ENCODE measurements at regions not wholly inside any gene's neighbourhood (a gene's known extent, or its start where the extent isn't known, plus 50 kb on each side); places are given as distances from the start of the nearest gene placed in this dataset.
"Not testable (repeated sequence)": the region's sequence is repeated elsewhere in the genome, so short reads cannot be mapped to it uniquely, and the experiment has no call there.

DNA sequence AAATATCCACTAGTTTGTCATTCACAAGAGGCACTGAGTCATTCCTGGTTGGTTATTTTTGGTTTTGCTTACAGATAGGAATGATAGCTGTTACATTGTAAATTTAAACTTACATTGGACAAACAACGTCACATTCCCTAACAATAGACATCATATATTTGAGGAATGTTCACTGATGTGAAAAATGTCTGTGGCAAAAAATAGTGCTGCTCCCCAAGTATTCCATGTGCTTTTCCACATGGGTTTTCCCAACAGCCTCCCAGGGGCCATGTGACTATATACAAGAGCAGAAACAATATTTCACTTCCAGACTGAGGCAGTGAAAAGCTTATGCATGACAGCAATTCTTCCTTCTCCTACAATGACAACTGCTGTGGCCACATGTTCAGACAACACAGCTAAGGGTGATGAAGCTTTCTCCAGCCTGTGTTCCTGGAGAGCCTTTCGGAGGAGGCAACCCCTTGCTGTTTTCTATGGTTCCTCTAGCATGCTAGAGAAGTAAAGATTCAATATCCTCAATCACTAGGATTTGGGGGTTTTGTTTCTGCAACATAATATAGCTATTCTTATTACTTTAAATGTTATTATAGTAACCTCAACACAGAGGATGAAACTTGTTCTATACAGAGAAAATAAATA, 202.7 kb downstream of the PTH2R start:
- no peak for DNase-seq

DNA sequence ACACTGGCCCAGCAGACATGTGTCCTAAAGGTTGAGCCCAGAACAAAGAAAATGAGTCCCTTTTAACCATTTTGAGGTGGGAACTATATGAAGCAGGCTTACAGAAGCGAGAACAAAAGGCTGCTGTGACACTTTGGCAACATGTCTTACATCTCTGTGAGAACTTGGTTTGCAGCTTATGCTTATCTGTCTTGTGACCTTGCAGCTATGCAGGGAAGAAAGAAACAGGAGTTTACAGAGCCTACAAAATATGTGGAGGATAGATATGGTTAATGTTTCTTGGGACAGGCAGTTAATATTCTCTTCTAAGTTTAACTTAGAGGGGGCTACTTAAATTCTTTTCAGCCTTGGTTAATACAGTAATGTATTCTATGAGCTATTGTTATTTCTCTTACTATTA, 209.1 kb downstream of the PTH2R start:
- not testable (repeated sequence) for DNase-seq

DNA sequence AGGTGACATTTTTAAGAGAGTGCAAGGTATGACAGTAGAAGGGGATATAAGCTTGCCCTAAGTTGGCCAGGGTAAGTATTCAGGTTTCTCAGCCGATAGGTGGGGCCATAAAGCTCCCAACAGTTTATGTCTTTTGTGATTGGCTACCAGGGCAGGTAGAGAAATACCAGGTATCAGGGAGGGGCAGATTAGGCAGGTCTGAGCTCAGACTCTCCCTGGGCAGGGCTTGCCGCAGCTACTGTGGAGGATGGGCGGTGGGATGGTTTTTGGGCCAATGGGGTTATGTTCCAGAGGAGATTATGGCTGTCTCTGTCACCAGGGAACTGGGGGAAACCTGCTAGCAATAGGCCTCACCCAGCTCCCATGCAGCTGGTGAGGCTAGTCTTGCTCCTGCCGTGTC, 211.6 kb downstream of the PTH2R start:
- DNase-seq, result no peak

DNA sequence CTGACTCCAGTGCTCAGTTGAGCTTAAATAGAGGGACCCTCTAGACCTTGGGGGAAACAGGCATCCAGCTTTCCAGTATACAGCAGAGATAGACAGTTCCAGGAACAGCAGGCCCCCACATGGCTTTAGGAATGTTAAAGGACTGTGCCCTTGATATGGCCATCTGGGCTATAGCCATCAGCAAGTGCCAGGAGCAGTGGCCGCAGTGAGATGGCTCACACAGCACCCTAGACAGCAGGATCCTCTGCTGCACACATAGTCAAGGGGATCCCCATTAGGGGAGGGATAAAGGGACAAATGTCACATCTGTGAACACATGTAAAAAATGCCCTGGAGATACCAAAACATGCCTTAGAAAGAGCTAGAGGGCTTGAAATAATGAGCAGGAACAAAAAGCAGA, 213.4 kb downstream of the PTH2R start:
- no peak for DNase-seq

DNA sequence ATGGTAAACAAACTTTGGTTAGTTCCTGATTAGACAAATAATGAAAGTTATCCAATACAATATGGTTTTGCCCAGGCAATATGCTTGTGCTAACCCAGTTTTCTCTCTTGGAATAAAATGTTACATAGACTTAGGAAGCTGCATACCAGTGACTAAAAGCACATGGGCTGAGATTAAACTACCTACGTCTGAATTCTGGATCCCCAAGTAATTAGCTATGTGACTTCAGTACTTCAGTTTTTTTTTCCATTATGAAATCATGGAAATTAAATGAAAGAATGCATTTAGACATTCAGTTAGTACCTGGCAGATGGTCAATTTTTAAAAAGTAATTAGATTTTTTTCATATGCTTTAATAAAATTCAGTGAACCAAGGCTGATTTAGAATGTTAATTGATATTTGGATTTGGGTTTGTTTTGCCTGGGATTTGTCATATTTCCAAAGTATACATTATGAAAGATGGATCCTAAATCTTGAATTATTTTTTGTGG, 213.9 kb downstream of the PTH2R start:
- no peak for DNase-seq

DNA sequence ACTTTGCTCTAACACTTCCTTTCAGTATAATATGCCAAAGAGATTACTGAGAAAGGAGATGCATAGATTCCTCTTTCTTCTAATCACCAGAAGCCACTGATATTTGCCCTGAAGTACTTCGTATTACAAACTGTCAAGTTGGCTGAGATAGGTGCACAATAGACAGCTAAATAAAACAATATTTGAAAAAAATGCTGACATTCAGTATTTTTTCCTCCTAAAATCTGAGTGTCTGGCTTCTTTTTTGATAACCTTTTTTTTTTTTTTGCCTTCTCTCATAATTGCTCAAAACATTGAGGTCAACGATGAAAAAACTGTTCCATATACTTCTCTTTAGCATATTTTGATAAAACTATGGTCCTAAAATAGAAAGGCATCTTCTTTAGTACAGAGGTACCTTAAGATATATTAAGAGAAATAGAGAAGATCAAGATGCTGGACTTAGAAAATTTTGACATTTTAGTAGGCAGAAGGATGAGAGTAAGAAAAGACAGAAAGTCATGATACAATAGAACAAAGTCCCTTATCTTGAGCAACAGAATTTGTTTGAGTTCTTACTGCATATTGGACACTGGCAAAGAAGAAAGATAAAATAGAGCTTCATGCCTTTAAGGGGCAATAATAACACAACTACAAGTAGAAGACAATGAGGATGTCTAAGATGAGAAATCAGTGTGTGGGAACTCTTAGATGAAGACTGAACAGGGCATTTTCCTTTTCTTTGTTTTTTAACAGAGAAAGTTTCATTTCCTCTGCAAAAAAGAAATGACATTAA, 220.7 kb downstream of the PTH2R start:
- DNase-seq, result no peak

DNA sequence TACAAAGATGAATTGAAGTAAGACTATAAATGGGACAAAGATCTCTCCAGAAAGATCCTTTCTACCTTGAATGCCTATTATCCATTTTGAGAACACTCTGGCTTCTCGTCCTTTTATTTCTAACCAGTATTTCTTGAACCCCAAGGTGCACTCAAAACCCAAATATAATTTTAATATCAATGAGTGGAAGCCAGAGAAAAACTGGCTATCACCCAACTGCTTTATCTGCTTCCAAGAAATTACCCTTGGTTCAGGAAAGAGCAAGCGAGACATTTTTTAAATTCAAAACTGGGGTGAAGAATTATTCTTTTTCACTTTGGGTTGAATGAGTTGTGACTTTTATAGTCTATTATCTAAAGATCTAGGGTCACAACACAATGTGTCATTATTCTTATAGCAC, 221.3 kb downstream of the PTH2R start:
- DNase-seq, result no peak

DNA sequence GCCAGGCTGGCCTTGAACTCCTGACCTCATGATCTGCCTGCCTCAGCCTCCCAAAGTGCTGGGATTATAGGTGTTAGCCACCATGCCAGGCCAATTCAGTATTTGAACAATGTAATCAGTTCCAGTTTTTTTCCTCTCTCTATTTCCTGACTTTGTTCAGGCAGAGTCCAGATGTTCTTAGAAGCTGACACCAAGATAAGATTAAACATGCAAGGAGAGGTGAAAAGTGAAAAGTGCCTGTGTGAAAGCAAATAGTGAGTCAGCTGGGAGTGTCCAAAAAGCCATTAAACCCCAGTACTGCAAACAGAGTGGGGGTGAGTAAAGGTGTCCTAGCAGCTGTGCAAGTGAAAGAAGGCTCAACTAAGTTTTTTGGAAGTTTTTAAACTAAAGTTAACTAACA, 231.5 kb downstream of the PTH2R start:
- no peak for DNase-seq

DNA sequence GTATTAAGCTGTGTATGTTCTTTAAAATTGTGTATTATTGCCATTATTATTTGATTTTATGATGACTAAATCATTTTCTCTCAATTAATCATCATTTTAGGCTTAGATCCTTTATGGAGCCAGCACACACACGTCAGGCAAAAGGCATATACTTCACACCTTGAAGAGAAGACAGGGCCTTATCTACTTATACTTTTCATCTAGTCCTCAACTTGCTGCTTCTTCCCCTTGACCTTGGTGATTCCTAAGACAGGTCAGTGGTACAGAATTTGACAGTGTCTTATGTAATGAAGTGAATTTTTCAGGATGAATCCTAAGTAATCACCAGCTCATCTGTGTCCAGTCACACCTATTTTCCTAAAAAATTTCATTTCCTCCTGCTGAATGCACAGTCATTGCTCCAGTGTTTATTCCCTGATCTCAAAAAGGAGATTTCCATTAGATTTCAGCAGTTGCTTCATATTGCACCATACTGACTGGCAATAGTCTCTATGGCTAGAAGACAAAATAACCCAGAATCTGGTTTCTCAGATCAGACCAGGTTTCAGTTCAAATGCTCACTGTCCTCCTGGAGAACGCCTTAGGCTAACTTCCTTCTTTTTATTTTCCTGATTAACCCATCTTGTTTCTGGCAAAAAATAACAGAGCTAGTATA, 235.7 kb downstream of the PTH2R start:
- no peak for DNase-seq

DNA sequence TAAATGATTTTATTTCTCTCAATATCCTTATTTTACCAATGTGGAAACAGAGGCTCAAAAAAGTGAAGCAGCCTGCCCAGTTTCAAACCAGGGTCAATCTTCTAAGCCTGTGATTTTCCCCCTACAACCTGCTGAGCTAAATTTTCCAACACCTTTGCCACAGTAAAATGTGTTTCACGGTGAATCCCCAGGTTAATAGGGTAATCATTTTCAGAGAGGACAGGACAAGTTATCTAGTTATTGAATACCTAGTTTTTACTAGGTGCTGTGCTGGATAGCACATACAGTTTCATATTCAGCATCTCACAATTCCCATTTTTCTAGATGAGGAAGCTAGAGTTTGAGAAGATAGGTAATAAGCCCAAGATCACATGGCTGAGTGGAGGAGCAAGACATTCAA, 236.6 kb downstream of the PTH2R start:
- DNase-seq, result no peak

DNA sequence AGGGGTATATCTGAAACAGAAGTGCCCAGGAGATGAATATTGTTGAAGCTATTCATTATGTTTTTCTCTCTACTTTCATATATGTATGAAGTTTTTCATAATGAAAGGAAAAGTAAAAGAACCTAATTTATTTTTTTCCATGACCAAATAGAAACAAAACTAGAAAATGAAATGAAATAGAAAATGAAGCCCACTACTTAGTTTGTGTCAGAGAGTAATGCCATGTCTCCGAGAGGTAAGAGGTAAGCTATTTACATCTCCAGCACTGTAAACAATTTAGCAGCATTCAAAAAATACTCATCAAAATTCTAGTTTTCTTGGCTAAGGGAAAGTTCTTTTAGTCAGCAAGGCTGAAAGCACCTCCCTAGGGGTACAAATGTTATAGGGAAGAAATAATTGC, 238.6 kb downstream of the PTH2R start:
- DNase-seq, result no peak

DNA sequence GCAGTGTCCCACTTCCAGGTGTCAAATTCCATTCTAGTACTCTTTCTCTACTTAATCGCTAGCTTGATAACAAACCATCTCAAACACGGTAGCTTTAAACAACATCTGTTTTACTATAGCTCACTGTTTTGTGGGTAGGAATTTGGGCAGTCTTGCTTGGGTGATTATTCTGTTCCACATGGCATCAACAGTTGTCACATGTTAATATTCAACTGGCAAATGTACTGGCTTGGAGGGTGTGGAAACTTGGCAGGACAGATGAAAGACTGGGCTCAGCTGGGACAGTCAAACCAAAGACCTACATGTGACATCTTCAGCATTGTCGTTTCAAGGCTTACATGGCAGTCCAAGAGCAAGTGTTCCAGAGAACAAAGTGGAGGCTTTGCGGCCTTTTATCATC, 241.8 kb downstream of the PTH2R start:
- DNase-seq, result no peak

DNA sequence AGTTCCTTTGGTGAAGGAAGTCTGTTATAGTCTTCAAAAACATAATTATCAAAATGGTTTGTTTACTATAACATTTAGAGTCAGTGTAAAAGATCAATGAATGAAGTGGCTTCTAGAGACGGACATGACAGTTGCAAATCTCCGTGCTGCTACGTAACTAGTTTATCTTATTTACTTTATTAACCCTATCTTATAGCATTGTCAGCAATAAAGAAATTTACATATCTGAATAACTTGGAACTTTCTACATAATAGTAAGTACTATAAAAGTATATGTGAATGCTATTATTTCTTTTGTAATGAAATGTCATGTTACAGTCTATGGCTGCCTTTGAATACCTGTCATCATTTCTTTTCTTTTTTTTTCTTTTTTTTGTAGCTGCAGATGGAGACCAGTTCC, 246.8 kb downstream of the PTH2R start:
- DNase-seq, result no peak

DNA sequence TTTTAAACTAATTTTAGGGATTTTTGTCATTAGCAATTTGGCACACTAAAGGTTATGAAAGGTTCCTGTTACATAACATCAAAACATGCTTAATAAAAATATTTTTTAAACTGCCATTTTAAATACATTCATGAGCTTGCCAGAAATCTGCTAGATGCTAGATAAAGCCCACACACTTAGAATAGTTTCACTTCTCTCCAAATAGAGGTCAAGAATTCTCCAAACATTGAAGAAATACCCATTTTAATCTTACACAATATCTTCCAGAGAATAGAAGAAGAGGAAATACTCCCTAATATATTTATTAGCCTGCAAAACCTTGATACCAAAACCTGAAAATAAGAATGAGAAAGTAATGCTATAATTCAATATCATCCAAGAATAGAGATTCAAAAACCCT, 247.5 kb downstream of the PTH2R start:
- DNase-seq, result no peak

DNA sequence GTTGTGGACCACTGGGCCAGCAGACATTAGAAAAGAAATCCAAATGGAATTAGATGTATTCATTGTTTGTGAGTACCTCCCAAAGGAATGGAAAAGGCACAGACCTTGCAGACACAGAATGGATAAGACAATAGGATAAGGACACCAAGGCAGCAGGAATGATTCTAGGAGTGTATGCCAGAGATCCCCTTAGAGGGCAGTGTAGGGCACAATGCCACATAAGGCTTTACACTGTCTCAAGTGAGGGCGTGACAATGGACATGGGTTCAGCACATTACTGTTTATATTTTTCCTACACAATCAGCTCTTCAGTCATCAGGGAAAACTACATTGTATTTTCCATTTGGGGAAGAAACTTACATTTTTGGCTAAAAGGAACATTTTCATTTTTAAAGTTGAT, 250.9 kb downstream of the PTH2R start:
- no peak for DNase-seq

DNA sequence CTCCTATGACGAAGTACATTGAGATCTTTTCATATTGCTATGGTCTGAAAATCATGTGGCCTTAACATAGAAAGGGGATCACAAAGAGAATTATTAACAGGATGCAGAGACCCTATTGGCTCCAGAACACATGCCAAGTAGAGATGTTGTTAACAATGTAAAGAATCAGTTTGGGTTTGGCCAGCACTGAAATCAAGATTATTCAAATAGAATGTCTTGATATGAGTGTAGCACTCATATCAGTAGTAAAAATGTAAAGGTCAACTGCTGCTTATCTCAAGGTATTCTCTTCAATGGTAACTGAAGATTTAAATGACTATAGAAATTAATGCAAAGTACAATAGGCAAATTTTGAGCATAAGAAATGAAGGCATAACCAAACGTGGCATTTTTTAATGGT, 262.8 kb downstream of the PTH2R start:
- DNase-seq, result no peak

DNA sequence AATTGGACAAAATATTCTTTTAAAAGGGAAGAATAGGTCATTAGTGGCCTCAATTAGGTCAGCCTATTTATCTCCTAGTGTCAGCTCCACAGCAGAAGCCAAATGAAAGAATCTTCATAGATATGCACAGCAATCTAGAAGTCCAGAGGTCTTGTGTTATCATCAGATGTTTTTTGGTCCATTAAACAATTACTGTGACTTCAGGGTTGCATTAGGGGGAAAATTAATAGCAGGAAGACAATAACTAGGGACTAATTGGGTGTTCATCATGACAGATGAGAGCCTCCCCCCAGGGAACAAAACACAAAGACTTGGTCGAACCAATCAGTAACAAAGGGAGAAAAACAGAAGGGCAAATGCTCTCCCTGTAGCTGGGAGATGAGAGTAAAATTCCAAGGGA, 264.7 kb downstream of the PTH2R start:
- DNase-seq, result no peak

DNA sequence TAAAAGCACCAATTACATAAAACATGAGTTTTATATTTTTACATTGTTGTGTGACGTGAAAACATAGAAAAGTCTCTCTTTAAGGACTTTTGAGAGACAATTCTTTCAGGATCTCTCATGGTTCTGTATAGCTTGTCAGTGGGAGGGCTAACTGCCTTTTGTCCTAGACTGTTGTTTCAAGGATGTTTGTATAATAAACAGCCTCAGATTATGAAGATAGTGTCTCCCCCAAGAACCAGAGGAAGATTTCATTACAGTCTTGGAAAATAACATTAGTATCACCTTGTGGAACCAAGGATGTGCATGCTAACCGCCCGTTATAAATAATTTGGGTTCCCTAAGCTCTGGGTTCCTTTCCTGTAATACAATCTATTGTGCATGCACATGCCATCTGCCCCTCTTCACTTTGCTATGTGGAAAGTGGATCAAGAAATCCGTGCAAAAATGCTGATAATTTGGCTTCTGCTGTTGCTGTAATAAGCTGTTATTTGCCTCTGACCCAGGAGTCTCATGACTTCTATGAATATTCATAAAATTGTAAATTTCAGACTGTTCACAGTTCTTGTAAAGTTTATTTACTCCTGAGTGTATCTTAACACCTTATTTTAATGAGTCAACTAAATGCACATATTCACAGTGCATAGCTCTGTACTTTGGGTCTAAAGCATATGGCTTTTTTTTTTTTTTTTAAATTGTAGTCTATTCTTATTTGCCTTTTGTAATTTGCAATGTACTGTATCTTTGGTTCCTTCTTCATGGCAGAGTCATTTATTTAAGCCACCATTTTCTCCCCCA, 265.5 kb downstream of the PTH2R start:
- DNase-seq, result no peak

DNA sequence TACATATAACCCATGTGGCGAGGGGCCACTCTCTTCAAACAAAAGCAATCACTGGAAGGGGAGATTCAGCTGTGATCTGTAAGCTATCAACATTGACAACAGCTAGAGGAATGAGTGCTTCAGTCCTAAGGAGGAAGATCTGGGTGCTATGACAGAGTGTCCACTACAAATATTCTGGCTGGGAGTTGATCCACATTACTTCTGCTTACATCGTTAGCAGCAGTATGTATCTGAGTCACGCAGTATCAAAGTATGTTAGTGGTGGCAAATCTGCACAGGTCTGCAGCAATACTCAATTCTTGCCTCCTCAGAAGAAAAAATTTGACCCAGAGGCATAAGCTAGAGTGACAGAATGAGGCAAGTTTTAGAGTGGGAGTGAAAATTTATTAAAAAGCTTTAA, 267.0 kb downstream of the PTH2R start:
- no peak for DNase-seq

DNA sequence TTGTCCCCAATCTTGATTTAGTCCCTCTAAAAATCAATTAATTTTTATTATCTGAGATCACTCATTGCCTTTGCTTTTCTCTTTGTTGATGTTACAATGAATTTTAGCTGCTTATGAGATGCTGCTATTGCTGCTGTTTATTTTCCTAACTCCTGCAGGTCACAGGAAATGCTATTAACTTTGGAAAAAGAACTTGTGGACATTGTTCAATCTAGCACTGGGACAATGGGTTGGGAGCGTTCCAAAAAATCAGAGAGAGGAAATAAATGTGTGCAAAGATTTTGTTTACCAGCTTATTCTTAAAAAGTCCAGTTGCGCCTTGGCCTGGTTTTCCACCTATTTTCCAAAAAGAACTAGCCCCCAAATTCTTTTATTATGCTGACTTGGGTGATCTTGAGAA, 268.3 kb downstream of the PTH2R start:
- DNase-seq, result no peak

DNA sequence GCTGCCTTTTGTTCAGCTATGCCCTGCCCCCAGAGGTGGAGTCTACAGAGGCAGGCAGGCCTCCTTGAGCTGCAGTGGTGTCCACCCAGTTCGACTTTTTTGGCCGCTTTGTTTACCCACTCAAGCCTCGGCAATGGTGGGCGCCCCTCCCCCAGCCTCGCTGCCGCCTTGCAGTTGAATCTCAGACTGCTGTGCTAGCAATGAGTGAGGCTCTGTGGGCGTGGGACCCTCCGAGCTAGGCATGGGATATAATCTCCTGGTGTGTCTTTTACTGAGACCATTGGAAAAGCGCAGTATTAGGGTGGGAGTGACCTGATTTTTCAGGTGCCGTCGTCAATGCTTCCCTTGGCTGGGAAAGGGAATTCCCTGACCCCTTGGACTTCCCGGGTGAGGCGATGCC, 279.3 kb downstream of the PTH2R start:
- DNase-seq, result not testable (repeated sequence)

DNA sequence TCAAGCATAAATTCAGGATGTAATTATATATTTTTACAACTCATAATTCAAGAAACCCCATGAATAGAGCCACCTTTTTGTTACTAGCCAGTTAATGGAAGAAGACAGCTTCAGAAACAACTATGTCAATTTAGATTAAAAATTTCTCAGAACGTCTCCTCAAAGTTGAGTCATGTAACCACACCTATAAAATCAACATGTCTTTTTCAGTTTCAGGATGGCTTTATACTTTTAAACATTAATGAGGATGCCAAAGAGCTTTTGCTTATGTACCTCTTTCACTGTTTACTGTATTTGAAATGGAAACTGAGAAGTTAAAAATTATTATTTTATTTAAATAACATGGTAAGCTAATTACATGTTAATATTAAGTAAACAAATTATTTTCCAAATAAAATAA, 280.1 kb downstream of the PTH2R start:
- no peak for DNase-seq

DNA sequence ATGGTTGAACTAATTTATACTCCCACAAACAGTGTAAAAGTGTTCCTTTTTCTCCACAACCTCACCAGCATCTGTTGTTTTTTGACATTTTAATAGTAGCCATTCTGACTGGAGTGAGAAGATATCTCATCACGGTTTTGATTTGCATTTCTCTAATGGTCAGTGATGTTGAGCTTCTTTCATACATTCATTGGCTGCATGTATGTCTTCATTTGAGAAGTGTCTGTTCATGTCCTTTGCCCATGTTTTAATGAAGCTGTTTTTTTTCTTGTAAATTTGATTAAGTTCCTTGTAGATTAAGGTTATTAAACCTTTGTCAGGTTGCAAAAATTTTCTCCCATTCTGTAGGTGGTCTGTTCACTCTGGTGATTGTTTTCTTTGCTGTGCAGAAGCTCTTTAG, 281.1 kb downstream of the PTH2R start:
- DNase-seq, result not testable (repeated sequence)
